GM10266 (cell line): ENCODE measurements at regions not wholly inside any gene's neighbourhood (a gene's known extent, or its start where the extent isn't known, plus 50 kb on each side); places are given as distances from the start of the nearest gene placed in this dataset.

ENCODE experiments used
- DNase-seq: peaks from one replicate; pipeline ENCODE4 v3.0.0; 2012; ENCODE audit errors: extremely low spot score
- CTCF ChIP-seq: IDR thresholded peaks from 2 replicates; pipeline ENCODE4 v1.5.1; 2012; ENCODE audit warnings: mild to moderate bottlenecking, low read depth; ENCODE audit not compliant: control insufficient read depth, insufficient read depth; ENCODE audit errors: missing control alignments

GRCh38 chr5:98424681-98425450 lies 348.6 kb upstream of the RGMB start:
- no peak for DNase-seq
- TF ChIP-seq CTCF: no peak

- DNase-seq: no peak
These were observed 347.8 kb upstream of the RGMB start for GRCh38 chr5:98425640-98426039.

GRCh38 chr5:98428806-98429205 lies 344.7 kb upstream of the RGMB start:
- no peak for TF ChIP-seq CTCF
- DNase-seq: no peak

More at GRCh38 chr5:98425640-98426039, 347.8 kb upstream of the RGMB start:
- no peak for TF ChIP-seq CTCF

- no peak for DNase-seq
These were observed 341.1 kb upstream of the RGMB start for GRCh38 chr5:98432378-98432777.

GRCh38 chr5:98433022-98433421 lies 340.4 kb upstream of the RGMB start:
- TF ChIP-seq CTCF: no peak
- no peak for DNase-seq

More at GRCh38 chr5:98432378-98432777, 341.1 kb upstream of the RGMB start:
- TF ChIP-seq CTCF: no peak

- TF ChIP-seq CTCF: no peak
- DNase-seq: no peak
These were observed 339.8 kb upstream of the RGMB start for GRCh38 chr5:98433673-98434072.

GRCh38 chr5:98436667-98437066 lies 336.8 kb upstream of the RGMB start:
- TF ChIP-seq CTCF: no peak
- no peak for DNase-seq
